ENCODE measurements at regions not wholly inside any gene's neighbourhood (a gene's known extent, or its start where the extent isn't known, plus 50 kb on each side); places are given as distances from the start of the nearest gene placed in this dataset.
A peak's percentile ranks its signal among the peaks of the same experiment; 100 is the strongest.

DNA sequence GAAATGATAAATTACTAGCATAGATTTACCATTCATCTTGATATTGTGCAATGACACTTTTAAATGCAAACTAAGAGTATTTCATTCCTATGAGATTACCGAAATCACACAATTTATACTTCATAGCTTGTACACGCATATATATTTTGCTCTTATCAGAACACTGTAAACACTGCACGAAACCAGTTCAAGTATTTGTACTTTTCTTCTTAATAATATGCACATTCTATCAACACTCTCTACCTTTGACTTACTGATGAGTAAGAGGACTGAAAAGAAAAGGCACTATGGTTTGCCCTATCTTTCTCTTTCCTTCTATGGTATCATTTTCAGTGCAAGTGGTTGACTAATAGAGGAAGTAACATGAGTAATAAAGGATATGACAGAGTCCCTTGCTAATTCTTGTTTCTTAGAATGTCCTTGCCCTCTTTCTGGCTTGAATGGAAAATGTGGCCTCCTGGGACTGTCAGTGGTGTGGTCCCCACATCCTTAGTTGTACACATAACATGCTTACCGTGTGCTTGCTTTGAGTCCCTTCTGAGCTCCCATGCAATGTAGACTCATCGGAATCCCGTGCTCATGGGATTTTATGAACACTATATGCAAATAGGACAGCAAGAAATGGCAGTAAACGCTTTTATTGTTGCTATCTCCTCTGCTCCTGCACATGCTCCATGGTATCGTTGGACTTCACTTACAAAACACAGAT is 363.5 kb upstream of the TNP1 start:
- H3K27ac ChIP-seq, result no peak overlapping the region
- no peak overlapping the region for H3K4me3 ChIP-seq
- DNase-seq (no peak), ATAC-seq (peak; percentile 18 to 87 (median 61))
- H3K27me3 ChIP-seq, result no peaks in the 10 kb centered on the region
- TF ChIP-seq, protein P1, sequence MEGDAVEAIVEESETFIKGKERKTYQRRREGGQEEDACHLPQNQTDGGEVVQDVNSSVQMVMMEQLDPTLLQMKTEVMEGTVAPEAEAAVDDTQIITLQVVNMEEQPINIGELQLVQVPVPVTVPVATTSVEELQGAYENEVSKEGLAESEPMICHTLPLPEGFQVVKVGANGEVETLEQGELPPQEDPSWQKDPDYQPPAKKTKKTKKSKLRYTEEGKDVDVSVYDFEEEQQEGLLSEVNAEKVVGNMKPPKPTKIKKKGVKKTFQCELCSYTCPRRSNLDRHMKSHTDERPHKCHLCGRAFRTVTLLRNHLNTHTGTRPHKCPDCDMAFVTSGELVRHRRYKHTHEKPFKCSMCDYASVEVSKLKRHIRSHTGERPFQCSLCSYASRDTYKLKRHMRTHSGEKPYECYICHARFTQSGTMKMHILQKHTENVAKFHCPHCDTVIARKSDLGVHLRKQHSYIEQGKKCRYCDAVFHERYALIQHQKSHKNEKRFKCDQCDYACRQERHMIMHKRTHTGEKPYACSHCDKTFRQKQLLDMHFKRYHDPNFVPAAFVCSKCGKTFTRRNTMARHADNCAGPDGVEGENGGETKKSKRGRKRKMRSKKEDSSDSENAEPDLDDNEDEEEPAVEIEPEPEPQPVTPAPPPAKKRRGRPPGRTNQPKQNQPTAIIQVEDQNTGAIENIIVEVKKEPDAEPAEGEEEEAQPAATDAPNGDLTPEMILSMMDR (IDR thresholded peaks at IDR 0.05), result no peak
- no peak for TF ChIP-seq POLR2A (IDR thresholded peaks at IDR 0.05)
- no peaks in the 10 kb centered on the region for H3K36me3 ChIP-seq
- 63% methylated on average over 8 of the region's 8 CpGs for WGBS (ENCODE audit: insufficient coverage, low coverage, low lambda C conversion rate, missing lambda C conversion rate)
- no peaks in the 10 kb centered on the region for H3K9me3 ChIP-seq
- H3K4me1 ChIP-seq, result no peaks in the 10 kb centered on the region
- intact Hi-C loops (cut with DNase I), result no loop called here

DNA sequence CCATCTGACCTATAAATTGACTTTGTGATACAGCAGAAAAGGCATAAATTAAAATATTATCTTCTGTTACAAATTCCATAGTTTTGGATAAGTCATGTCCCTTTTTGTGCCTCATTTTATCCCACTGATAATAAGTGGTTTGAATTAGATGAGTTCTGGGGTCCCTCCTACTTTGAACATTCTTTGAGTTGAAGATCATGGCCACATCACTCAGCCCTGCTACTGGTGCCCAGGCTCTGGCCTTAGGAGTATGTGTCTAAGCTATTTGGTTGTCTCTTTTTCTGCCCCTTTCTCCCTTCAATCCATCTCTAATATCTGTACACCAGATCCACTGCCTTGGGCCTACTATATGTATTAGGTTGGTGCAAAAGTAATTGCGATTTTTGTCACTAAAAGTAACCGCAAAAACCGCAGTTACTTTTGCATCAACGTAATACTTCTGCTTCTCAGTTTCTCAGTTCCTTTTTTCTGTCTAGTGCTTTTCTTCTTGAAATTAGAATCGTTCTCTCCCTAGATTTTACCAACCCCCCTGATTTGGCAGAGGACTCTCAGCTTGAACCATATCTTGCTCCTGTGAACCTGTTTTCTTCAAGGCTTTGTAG is 362.5 kb upstream of the TNP1 start:
- Histone ChIP-seq H3K4me1 (no peaks in the 10 kb centered on the region), H3K27me3 (no peaks in the 10 kb centered on the region), H3K36me3 (no peaks in the 10 kb centered on the region), H3K9me3 (no peaks in the 10 kb centered on the region), H3K27ac (no peak overlapping the region), H3K4me3 (no peak overlapping the region)
- TF ChIP-seq, protein P1 (IDR thresholded peaks at IDR 0.05), result no peak
- no peak for TF ChIP-seq POLR2A (IDR thresholded peaks at IDR 0.05)
- ATAC-seq, result no peak
- DNase-seq, result no peak
- 54% methylated on average over 5 of the region's 5 CpGs for WGBS (ENCODE audit: insufficient coverage, low coverage, low lambda C conversion rate, missing lambda C conversion rate)
- intact Hi-C loops (cut with DNase I), result no loop called here

DNA sequence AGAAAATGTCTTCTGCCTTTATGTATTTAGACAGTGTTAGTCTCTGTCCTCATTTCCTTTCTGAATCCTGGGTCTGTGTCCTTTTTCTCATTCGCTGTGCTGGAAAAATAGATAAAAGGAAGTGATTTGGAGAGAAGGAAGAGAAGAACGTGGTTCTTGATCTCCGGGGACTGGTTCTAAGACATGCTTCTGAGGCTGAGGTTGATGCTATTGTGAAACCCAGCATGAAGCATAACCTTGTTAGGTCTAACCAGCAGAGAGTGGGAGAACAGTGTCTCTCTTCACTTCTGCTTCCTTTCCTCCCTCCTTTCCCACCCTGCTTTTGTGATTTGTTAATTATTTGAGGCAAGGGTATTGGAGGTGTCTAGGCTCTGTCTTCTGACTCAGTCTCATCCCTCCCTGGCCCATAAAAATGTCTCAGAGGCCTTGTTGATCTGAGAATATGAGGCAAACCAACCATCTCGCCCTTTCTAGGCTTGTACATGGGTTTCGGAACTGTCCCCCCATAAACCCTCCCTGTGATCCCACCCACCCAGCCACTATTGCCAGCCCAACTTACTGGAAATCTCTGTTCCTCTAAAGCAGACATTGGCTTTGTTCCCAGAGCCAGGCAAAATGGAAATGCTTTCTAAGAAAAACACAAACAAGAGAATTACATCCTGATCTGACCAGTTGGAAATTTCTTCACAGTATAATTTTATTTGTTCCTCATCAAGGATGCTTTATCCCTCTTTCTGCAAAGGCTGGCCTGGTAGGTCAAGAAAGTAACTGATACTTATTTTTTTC is 360.6 kb upstream of the TNP1 start:
- intact Hi-C loops (cut with DNase I), result no loop called here
- TF ChIP-seq, protein P1 (IDR thresholded peaks at IDR 0.05), result no peak
- TF ChIP-seq POLR2A (IDR thresholded peaks at IDR 0.05), result no peak
- H3K36me3 ChIP-seq, result no peaks in the 10 kb centered on the region
- no peaks in the 10 kb centered on the region for H3K27me3 ChIP-seq
- DNase-seq (no peak), ATAC-seq (no peak)
- no peak overlapping the region for H3K27ac ChIP-seq
- no peak overlapping the region for H3K4me3 ChIP-seq
- no peaks in the 10 kb centered on the region for H3K9me3 ChIP-seq
- no peaks in the 10 kb centered on the region for H3K4me1 ChIP-seq
- WGBS (ENCODE audit: insufficient coverage, low coverage, low lambda C conversion rate, missing lambda C conversion rate), result 48% methylated on average over 5 of the region's 5 CpGs

DNA sequence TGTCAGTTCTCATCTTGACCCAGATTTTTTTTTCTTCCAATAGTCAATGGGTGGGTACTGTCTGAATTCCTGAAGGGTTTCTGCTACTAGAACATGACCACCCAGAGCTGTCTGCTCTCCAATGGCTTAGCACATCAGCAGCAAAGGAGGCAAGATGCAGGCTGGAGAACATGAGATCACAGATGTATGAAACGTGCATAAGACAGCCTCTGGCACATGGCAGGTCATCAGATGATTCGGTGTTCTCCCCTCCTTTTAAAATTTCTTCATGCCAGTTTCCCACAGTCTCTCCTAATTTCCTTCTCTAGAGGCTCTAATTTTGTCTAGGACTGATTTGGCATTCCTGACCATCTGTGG is 359.3 kb upstream of the TNP1 start:
- H3K36me3 ChIP-seq, result no peaks in the 10 kb centered on the region
- DNase-seq (no peak), ATAC-seq (no peak)
- H3K4me3 ChIP-seq, result no peak overlapping the region
- H3K27ac ChIP-seq, result no peak overlapping the region
- WGBS (ENCODE audit: insufficient coverage, low coverage, low lambda C conversion rate, missing lambda C conversion rate), result 45% methylated on average over 2 of the region's 2 CpGs
- no peaks in the 10 kb centered on the region for H3K9me3 ChIP-seq
- H3K4me1 ChIP-seq, result no peaks in the 10 kb centered on the region
- intact Hi-C loops (cut with DNase I), result no loop called here
- TF ChIP-seq, protein P1 (IDR thresholded peaks at IDR 0.05), result no peak
- no peak for TF ChIP-seq POLR2A (IDR thresholded peaks at IDR 0.05)
- no peaks in the 10 kb centered on the region for H3K27me3 ChIP-seq
